LNCAP (cell line): ENCODE measurements at regions not wholly inside any gene's neighbourhood (a gene's known extent, or its start where the extent isn't known, plus 50 kb on each side); places are given as distances from the start of the nearest gene placed in this dataset.

ENCODE experiments used
- TF ChIP-seq, protein P1 (sequence below): fragments of 450-650 bp; IDR thresholded peaks from 2 replicates; pipeline ENCODE4 v1.5.1; 2017; ENCODE audit warnings: mild to moderate bottlenecking

DNA sequence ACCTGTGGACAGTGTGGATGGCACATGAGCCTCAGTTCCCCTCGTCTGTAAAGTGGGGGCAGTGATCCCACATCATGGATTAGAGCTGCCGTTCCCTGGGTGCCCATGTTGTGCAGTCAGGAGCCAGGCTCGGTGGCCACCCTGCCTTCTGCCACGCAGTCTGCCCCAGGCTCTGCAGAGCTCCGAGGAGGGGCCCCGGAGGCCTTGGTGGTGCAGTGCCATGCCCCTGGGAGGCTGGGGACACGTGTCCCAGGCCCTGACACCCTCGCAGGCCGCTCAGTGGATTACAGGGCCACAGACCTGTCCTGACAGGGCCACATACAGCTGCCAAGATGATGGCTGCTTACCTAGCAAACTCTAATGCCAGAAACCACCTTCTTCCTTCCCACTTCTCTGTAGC, 59.7 kb upstream of the ZNF469 start:
- TF ChIP-seq, protein P1, sequence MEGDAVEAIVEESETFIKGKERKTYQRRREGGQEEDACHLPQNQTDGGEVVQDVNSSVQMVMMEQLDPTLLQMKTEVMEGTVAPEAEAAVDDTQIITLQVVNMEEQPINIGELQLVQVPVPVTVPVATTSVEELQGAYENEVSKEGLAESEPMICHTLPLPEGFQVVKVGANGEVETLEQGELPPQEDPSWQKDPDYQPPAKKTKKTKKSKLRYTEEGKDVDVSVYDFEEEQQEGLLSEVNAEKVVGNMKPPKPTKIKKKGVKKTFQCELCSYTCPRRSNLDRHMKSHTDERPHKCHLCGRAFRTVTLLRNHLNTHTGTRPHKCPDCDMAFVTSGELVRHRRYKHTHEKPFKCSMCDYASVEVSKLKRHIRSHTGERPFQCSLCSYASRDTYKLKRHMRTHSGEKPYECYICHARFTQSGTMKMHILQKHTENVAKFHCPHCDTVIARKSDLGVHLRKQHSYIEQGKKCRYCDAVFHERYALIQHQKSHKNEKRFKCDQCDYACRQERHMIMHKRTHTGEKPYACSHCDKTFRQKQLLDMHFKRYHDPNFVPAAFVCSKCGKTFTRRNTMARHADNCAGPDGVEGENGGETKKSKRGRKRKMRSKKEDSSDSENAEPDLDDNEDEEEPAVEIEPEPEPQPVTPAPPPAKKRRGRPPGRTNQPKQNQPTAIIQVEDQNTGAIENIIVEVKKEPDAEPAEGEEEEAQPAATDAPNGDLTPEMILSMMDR = no peak

- TF ChIP-seq, protein P1 = no peak
These were observed 59.0 kb upstream of the ZNF469 start for GRCh38 chr16:88323546-88324330.

GRCh38 chr16:88325087-88325750, 57.5 kb upstream of the ZNF469 start:
- TF ChIP-seq, protein P1 = no peak

DNA sequence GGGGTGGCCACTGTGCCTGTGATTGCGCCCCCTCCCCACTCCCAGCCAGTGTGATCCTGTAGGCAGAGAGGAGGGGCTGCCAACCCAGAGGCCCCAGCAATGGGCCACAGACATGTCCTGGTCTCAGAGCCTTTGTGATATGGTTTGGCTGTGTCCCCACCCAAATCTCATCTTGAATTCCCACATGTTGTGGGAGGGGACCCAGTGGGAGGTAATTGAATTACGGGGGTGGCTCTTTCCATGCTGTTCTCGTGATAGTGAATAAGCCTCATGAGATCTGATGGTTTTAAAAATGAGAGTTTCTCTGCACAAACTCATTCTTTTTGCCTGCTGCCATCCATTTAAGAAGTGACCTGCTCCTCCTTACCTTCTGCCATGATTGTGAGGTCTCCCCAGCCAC, 56.8 kb upstream of the ZNF469 start:
- TF ChIP-seq, protein P1 = no peak

DNA sequence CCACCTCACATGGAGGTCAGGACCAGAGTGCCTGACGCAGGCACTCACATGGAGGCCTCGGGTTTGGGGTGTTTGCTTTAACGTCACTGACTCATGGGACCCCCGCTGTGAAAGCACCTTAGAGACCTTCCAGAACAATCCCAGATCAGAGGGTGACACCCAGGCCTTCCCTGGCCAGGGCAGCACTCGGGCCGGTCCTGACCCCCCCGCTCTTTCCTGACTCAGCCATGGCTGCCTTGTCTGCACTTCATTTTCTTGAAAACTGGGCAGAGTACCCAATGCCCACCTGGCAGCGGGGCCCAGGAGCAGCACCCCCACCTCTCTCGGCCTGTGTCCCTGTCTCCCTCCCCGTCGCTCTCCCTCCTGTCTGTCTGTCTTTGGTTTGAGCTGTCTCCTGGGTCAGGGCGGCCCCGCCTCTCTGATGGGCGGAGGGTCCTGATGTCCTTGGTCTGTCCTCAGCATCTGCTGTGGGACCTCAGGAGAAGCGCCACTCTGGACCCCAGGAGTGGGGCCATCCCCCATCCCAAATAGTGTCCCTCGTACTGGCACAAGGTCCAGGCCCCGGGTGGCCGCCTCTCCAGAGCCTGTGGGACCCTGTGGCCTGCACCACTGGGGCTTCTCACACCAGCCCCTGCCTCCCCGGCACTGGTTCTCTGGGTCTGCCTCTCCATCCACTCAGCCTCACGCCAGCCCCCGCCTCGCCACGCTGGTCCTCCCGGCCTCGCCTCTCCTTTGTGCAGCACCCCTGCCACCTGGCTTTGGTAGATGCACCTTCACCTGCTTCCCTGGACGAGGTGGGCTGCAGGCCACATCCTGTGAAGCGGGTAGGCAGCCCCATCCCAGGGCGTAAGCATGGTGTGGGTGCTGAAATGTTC, 55.9 kb upstream of the ZNF469 start:
- TF ChIP-seq, protein P1 = no peak

DNA sequence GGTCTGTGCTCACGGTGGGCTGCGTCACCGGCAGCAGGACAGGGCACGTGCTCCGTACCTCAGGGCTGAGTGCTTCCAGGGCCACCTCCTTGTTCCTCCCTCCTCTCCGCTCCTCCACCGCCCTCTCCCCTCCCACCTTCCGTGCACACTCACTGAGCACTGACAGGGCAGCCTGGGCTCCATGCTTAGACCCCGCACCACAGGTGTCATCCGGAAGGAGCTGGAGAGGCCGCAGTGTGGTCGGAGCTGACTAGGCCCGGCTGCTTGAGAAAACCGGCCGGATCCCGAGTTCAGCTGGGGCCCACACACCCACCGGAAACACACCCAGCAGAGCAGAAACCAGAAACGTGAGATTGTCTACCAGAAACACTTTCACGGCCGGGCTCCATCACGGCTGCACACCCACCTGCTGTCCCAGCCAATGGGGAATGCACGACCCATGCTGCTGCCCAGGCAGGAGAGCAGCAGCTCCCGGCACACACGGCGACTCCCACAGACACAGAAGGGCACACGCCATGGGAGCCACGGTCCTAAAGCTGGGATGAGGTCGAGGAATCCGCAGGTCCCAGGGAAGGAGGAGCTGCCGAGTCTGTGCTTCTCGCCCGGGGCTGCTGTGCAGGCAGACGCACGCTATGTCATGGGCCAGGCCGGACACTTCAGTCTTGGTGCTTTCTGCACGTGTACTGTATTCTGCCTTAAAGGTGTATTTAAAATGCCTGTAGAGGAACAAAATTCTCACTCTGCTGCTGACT, 55.0 kb upstream of the ZNF469 start:
- TF ChIP-seq, protein P1 = no peak
